ENCODE measurements at regions not wholly inside any gene's neighbourhood (a gene's known extent, or its start where the extent isn't known, plus 50 kb on each side); places are given as distances from the start of the nearest gene placed in this dataset.
"Not testable (repeated sequence)": the region's sequence is repeated elsewhere in the genome, so short reads cannot be mapped to it uniquely, and the experiment has no call there.

DNA sequence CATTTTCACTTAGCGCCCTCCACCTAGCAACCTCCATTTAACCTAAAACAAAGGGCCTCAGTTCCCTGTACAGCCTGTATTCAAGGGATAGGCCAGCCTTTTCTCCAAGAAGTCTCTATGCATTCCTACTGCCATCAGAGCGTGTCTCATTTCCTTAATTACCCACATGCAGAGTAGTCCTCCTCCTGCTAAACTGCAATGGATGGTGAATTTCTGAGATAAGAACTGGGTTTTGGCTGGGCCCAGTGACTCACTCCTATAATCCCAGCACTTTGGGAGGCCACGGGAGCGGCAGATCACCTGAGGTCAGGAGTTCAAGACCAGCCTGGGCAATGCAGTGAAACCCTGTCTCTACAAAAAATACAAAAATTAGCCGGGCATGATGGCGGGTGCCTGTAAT lies 71.1 kb upstream of the GPR158 start:
- H2AFZ ChIP-seq (ENCODE audit: low read depth, low read length), result no peak overlapping the region
- H3K9me3 ChIP-seq (ENCODE audit: low read length), result no peaks in the 10 kb centered on the region
- peaks cover 19% of the 10 kb centered on the region for H3K4me1 ChIP-seq (ENCODE audit: insufficient read depth, low read length)

DNA sequence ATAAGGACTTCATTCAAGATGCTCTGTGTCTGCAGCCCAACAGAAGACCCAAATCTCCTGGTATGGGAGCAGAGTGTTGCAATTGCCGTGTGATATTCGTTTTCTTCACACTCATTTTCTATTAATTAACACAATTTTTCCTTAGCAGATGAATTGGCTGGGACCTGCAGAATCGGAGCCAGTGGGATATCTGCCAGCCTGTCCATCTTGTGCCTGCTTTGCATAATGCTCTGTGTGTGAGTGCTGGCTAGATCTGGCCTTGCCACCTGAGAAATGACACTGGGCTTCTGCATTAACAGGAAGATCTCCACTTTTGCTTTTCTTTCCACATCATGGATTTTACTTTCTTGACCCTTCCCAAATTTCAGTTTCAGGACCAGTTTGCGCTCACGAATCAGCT lies 70.4 kb upstream of the GPR158 start:
- Histone ChIP-seq H3K36me3 (ENCODE audit: insufficient read depth, low read length) (no peaks in the 10 kb centered on the region), H3K27me3 (ENCODE audit: insufficient read depth, low read length) (no peaks in the 10 kb centered on the region), H3K4me1 (ENCODE audit: insufficient read depth, low read length) (peaks cover 19% of the 10 kb centered on the region), H2AFZ (ENCODE audit: low read depth, low read length) (no peak overlapping the region), H3K4me3 (ENCODE audit: low read length) (no peak overlapping the region), H3K9me3 (ENCODE audit: low read length) (no peaks in the 10 kb centered on the region)

More for the DNA sequence above, 71.1 kb upstream of the GPR158 start:
- no peak overlapping the region for H3K4me3 ChIP-seq (ENCODE audit: low read length)
- no peaks in the 10 kb centered on the region for H3K27me3 ChIP-seq (ENCODE audit: insufficient read depth, low read length)
- H3K36me3 ChIP-seq (ENCODE audit: insufficient read depth, low read length), result no peaks in the 10 kb centered on the region

DNA sequence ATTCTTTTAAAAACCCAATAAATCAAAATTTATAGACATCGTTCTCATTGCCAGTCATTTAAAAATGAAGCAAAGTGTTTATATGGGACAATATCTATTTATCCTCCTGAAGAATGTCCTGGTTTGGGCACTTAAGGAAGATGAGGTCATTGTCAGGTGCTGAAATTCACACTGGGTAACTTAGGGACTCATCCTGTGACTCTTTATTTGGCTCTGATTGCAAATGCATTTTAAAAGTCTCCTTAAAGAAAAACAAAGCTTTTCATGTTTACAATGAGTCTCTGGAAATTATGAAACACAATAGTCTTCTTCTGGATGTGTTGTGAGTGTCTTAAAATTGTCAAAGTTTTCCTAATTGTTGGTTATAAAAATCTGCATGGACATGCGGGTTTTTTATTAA lies 69.5 kb upstream of the GPR158 start:
- Histone ChIP-seq H3K9me3 (ENCODE audit: low read length) (no peaks in the 10 kb centered on the region), H3K27me3 (ENCODE audit: insufficient read depth, low read length) (no peaks in the 10 kb centered on the region), H3K4me1 (ENCODE audit: insufficient read depth, low read length) (peaks cover 19% of the 10 kb centered on the region), H3K4me3 (ENCODE audit: low read length) (no peak overlapping the region), H2AFZ (ENCODE audit: low read depth, low read length) (no peak overlapping the region), H3K36me3 (ENCODE audit: insufficient read depth, low read length) (no peaks in the 10 kb centered on the region)

DNA sequence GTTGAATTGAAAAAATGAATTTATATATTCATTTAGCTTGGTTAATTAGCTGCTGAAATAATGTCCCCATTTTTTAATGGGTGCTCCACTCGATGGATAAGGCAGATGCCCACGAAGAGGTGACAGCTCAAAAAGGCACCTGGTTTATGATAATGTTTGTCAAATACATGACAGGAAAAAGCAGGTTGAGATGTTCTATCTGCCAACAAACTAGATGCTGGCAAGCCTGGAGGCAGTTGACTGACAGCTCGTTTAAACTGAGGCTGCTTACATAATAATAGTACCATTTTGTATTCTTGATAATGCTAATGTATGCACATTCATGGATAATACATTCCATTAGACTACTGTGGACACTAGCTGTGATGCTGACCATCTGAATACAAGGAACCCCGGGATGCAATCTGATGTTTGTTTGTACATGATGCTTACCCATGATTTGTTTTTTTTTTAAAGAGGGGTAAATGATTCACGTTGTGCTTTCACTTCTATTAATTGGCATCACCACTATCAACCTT lies 69.0 kb upstream of the GPR158 start:
- H3K9me3 ChIP-seq (ENCODE audit: low read length), result no peaks in the 10 kb centered on the region
- H3K4me3 ChIP-seq (ENCODE audit: low read length), result no peak overlapping the region
- no peak overlapping the region for H2AFZ ChIP-seq (ENCODE audit: low read depth, low read length)
- no peaks in the 10 kb centered on the region for H3K36me3 ChIP-seq (ENCODE audit: insufficient read depth, low read length)
- H3K4me1 ChIP-seq (ENCODE audit: insufficient read depth, low read length), result peaks cover 19% of the 10 kb centered on the region
- H3K27me3 ChIP-seq (ENCODE audit: insufficient read depth, low read length), result no peaks in the 10 kb centered on the region

DNA sequence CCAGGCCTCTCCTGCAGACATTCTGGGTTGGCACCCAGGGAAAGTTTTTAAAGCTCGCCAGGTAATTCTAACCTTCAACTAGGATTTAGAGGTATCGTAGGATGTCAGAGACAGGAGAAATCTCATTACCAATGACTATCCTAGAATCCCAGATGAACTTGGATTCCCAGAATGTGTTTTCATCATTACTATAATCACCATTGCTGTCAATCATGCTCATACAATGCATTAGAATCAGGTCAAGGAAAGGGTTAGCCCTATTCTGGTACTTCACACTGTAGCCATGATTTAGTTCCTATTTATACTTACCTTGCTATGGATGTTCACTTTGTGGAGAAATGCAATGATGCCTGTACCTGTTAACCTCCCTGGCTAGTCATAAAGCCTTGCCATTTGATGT lies 67.0 kb upstream of the GPR158 start:
- Histone ChIP-seq H3K9me3 (ENCODE audit: low read length) (no peaks in the 10 kb centered on the region), H3K36me3 (ENCODE audit: insufficient read depth, low read length) (no peaks in the 10 kb centered on the region), H3K4me3 (ENCODE audit: low read length) (no peak overlapping the region), H2AFZ (ENCODE audit: low read depth, low read length) (no peak overlapping the region), H3K4me1 (ENCODE audit: insufficient read depth, low read length) (peaks cover 10% of the 10 kb centered on the region), H3K27me3 (ENCODE audit: insufficient read depth, low read length) (no peaks in the 10 kb centered on the region)

DNA sequence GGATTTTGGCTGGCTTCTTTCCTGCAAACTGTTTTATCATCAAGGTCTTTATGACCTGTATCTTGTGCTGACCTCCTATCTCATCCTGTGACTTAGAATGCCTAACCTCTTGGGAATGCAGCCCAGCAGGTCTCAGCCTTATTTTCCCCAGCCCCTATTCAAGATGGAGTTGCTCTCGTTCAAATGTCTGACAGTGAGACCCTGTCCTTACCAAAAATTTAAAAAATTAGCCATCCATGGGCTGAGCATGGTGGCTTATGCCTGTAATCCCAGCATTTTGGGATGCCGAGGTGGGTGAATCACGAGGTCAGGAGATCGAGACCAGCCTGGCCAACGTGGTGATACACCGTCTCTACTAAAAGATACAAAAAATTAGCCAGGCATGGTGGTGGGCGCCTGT lies 64.9 kb upstream of the GPR158 start:
- not testable (repeated sequence) for H3K9me3 ChIP-seq (ENCODE audit: low read length); H2AFZ ChIP-seq (ENCODE audit: low read depth, low read length); H3K36me3 ChIP-seq (ENCODE audit: insufficient read depth, low read length); H3K27me3 ChIP-seq (ENCODE audit: insufficient read depth, low read length); H3K4me3 ChIP-seq (ENCODE audit: low read length)
- peaks cover 17% of the 10 kb centered on the region for H3K4me1 ChIP-seq (ENCODE audit: insufficient read depth, low read length)

DNA sequence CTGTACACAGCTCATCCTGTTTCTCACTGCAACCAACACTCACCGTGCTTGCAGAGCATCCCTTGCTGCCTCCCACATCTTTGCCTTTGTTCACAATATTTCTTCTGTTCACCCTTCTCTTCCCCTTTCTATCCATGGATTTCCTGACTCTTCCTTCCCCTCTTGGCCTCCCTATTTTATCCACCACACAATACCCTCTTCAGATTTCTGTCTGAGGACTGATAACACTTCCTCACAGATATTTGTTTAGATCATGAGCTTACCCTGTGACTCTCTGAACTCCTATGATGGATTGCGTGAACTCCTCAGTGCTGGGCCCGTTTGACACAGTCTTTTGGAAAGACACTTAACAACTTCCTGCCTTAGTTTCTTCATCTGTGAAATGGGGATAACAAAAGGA lies 62.8 kb upstream of the GPR158 start:
- Histone ChIP-seq H2AFZ (ENCODE audit: low read depth, low read length) (no peak overlapping the region), H3K9me3 (ENCODE audit: low read length) (no peaks in the 10 kb centered on the region), H3K36me3 (ENCODE audit: insufficient read depth, low read length) (no peaks in the 10 kb centered on the region), H3K27me3 (ENCODE audit: insufficient read depth, low read length) (no peaks in the 10 kb centered on the region), H3K4me1 (ENCODE audit: insufficient read depth, low read length) (peaks cover 7% of the 10 kb centered on the region), H3K4me3 (ENCODE audit: low read length) (no peak overlapping the region)

DNA sequence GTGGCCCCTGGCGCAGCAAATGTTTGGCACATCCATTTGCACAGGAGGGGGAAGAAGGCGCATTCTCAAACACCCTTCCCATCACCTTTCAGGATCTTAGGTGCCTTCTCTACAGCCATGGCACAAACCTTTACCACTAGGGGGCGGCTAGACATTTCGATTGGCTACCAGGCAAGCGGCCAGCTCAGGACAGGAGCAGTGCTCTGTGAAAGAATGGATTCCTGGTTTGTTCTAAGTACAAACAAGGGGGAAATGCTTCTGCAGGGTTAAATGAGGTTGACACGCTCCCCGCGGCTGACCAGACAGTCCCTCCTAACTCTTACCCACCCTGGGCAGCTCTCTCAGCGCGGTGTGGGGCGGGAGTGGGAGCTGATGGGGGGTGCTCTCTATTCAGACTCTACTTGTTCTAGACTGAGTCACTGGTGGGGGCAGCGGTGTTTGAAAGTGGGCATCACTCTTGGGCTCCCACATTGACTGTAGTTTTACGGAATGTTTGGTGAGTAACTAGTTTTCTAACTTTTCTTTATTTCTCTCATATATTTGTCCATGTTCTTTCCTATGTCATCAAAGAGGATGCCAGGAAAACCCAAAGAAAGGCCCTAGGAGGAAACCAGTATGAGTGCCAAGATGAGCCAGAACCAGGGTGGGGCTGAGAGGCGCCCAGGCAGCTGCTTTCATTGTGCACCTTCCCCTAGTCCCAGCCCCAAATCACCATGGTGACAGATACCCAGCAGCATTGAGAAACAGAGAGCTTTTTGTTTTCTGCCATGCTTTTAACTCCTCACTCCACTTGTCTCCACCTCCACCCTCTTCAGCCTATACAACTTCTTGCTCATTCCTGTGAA lies 61.4 kb upstream of the GPR158 start:
- Histone ChIP-seq H3K4me1 (ENCODE audit: insufficient read depth, low read length) (peaks cover 19% of the 10 kb centered on the region), H3K4me3 (ENCODE audit: low read length) (no peak overlapping the region), H3K36me3 (ENCODE audit: insufficient read depth, low read length) (no peaks in the 10 kb centered on the region), H3K9me3 (ENCODE audit: low read length) (no peaks in the 10 kb centered on the region), H2AFZ (ENCODE audit: low read depth, low read length) (peak overlapping the region; percentile 39), H3K27me3 (ENCODE audit: insufficient read depth, low read length) (no peaks in the 10 kb centered on the region)

DNA sequence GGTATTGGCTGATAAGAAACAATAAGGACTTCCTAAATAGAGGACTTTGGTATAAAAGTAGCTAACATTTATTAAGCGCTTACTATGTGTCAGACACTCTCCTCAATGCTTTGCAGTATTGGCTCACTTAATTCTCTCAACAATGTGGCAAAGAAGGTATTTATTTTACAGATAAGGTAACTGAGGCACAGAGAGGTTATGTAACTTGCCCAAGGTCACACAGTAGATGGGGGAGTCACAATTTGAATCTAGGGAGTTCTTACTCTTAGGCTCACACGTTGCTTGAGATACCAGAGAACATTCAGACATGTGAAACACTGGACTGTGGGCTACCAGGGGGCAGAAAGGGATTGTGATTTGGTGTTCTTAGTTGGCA lies 60.8 kb upstream of the GPR158 start:
- no peak overlapping the region for H2AFZ ChIP-seq (ENCODE audit: low read depth, low read length)
- no peaks in the 10 kb centered on the region for H3K27me3 ChIP-seq (ENCODE audit: insufficient read depth, low read length)
- H3K9me3 ChIP-seq (ENCODE audit: low read length), result no peaks in the 10 kb centered on the region
- H3K4me3 ChIP-seq (ENCODE audit: low read length), result no peak overlapping the region
- H3K36me3 ChIP-seq (ENCODE audit: insufficient read depth, low read length), result no peaks in the 10 kb centered on the region
- H3K4me1 ChIP-seq (ENCODE audit: insufficient read depth, low read length), result peaks cover 21% of the 10 kb centered on the region

DNA sequence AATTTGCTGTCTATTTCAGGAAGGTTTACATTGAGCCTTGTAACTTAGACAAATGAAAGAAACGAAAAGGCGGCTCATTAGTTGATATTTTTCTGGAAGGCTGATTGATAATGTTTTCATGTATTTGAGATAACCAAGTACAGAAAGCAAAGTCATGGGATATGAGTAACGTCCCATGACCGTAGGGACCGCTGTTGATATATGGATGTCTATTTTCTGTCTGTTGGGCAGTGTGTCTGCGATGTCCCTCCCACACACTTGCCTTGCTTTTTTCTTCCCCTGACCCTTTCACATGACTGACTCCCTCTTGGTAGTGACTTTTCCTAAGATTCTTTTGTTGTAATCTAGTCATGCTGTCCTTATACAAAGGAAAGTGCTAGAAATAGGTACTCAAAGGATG lies 57.0 kb upstream of the GPR158 start:
- H3K4me3 ChIP-seq (ENCODE audit: low read length), result no peak overlapping the region
- no peaks in the 10 kb centered on the region for H3K36me3 ChIP-seq (ENCODE audit: insufficient read depth, low read length)
- no peaks in the 10 kb centered on the region for H3K9me3 ChIP-seq (ENCODE audit: low read length)
- H3K4me1 ChIP-seq (ENCODE audit: insufficient read depth, low read length), result peaks cover 21% of the 10 kb centered on the region
- no peak overlapping the region for H2AFZ ChIP-seq (ENCODE audit: low read depth, low read length)
- no peaks in the 10 kb centered on the region for H3K27me3 ChIP-seq (ENCODE audit: insufficient read depth, low read length)

DNA sequence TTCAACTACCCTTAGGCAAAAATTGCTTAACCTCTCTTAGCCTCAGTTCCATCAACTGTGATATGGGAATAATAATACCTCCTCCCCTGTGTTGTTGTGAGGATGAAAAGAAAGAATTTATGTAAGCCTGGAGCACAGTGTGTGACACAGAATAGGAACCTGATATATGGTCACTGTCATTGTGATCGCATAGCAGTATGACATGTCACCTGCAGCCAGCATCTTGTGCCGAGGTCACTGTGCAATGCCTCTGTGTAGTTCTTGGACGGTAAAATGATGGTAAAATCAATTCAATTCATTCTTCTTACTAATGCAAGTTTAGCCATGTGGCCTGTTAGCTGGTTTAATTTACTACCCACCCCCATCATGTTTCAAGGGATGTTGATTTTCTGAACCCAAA lies 54.6 kb upstream of the GPR158 start:
- Histone ChIP-seq H3K4me3 (ENCODE audit: low read length) (no peak overlapping the region), H3K27me3 (ENCODE audit: insufficient read depth, low read length) (no peaks in the 10 kb centered on the region), H3K36me3 (ENCODE audit: insufficient read depth, low read length) (no peaks in the 10 kb centered on the region), H3K4me1 (ENCODE audit: insufficient read depth, low read length) (peaks cover 19% of the 10 kb centered on the region), H3K9me3 (ENCODE audit: low read length) (no peaks in the 10 kb centered on the region), H2AFZ (ENCODE audit: low read depth, low read length) (no peak overlapping the region)
